Psoas muscle (tissue), 7 donors: ENCODE measurements at regions not wholly inside any gene's neighbourhood (a gene's known extent, or its start where the extent isn't known, plus 50 kb on each side); places are given as distances from the start of the nearest gene placed in this dataset.

ENCODE experiments used
- ATAC-seq, 4 donors: fragments of 200-7000 bp; cut with Tn5 transposase; one replicate each; pipeline ENCODE4 v1.9.1; 2020; ENCODE audit warnings: moderate library complexity in 3 of 4, mild to moderate bottlenecking in 2 of 4
- DNase-seq, 2 donors: peaks; one replicate each; pipeline ENCODE4 v3.0.0-alpha.2; 2020
- H3K27ac ChIP-seq: fragments of 200-600 bp; one replicate; pipeline ENCODE4 v1.8.0; 2022
- H3K27me3 ChIP-seq, 3 donors: fragments of 200-600 bp in 1 of 3; one replicate each; pipeline versions ENCODE4 v1.6.1 to v1.8.0; 2013 to 2022; ENCODE audit warnings: low read length in 2 of 3, mild to moderate bottlenecking in 2 of 3, moderate library complexity in 1 of 3; ENCODE audit not compliant: insufficient read depth in 3 of 3
- H3K36me3 ChIP-seq, 2 donors: fragments of 200-600 bp in 1 of 2; one replicate each; pipeline versions ENCODE4 v1.6.1 to v1.8.0; 2013 to 2022; ENCODE audit warnings: low read depth in 1 of 2, mild to moderate bottlenecking in 1 of 2, moderate library complexity in 1 of 2; ENCODE audit not compliant: insufficient read depth in 1 of 2
- H3K4me1 ChIP-seq: fragments of 200-600 bp; one replicate; pipeline ENCODE4 v1.8.0; 2022
- H3K4me3 ChIP-seq: fragments of 200-600 bp; one replicate; pipeline ENCODE4 v1.8.0; 2022; ENCODE audit warnings: mild to moderate bottlenecking
- H3K9me3 ChIP-seq: fragments of 200-600 bp; one replicate; pipeline ENCODE4 v1.8.0; 2022
- CTCF ChIP-seq: fragments of 200-600 bp; IDR thresholded peaks from one replicate; pipeline ENCODE4 v1.8.0; 2022; ENCODE audit warnings: antibody characterized with exemption
- WGBS, 3 donors: extraction: QIAGEN DNeasy Blood & Tissue Kit; methylation state at CpG; one replicate each; pipeline versions ENCODE4 v1.1.6 to v1.1.7; 2013; 5-methylcytosine and 5-hydroxymethylcytosine counted together
- intact Hi-C, 2 donors: fragments of 100-400 bp; cut with DNase I; formaldehyde crosslinking; loops; one replicate each; pipeline versions ENCODE4 v1.11.0 to v1.14.2; 2022
- donor health status: healthy with polysubstance abuse.
- donor health status: DM: no; HTN: no; CAD: no; lungs with moderate emphysema.
- donor health status: Bipolar disorder and iron deficiency.
- donor health status: healthy.
- donor health status: DM: yes; HTN: yes; CAD: no.
- donor health status: DM: no; HTN: no; CAD: no.
- donor health status: DM: yes; HTN: yes; CAD: no.

- WGBS, 3 donors, result 48 to 73% (median 59%) methylated on average over 2 of the region's 2 CpGs
- H3K27me3 ChIP-seq, result no peaks in the 10 kb centered on the region
- no peak for ATAC-seq
- H3K9me3 ChIP-seq, result no peaks in the 10 kb centered on the region
- peak overlapping the region; percentile 87 for H3K27ac ChIP-seq
- intact Hi-C loops, result no loop called here
- no peak for TF ChIP-seq CTCF
- peak overlapping the region; percentile 53 for H3K4me3 ChIP-seq
- peaks cover 52% of the 10 kb centered on the region for H3K4me1 ChIP-seq
- no peaks in the 10 kb centered on the region for H3K36me3 ChIP-seq
- no peak for DNase-seq
Measured at GRCh38 chr6:3906846-3907151, 57.6 kb downstream of the FAM50B start.

- no peak for TF ChIP-seq CTCF
- 89 to 95% (median 90%) methylated on average over 10 of the region's 10 CpGs for WGBS, 3 donors
- H3K9me3 ChIP-seq, result no peaks in the 10 kb centered on the region
- H3K27me3 ChIP-seq, result no peaks in the 10 kb centered on the region
- no peak for ATAC-seq
- H3K4me1 ChIP-seq, result peaks cover 66% of the 10 kb centered on the region
- H3K36me3 ChIP-seq, result no peaks in the 10 kb centered on the region
- no peak overlapping the region for H3K4me3 ChIP-seq
- peak overlapping the region; percentile 87 for H3K27ac ChIP-seq
- no peak for DNase-seq
- intact Hi-C loops, result no loop called here
Measured at GRCh38 chr6:3908223-3908622, 59.0 kb downstream of the FAM50B start.

GRCh38 chr6:3908961-3909360, 59.8 kb downstream of the FAM50B start:
- peak; percentile 11 for TF ChIP-seq CTCF
- peak in 1 of 2 donors; percentile 62 for DNase-seq
- Histone ChIP-seq H3K9me3 (no peaks in the 10 kb centered on the region), H3K36me3 (no peaks in the 10 kb centered on the region), H3K27me3 (no peaks in the 10 kb centered on the region), H3K4me3 (no peak overlapping the region), H3K27ac (peak overlapping the region; percentile 87), H3K4me1 (peaks cover 70% of the 10 kb centered on the region)
- peak; percentile 28 to 49 (median 42) for ATAC-seq
- intact Hi-C loops, result no loop called here
- WGBS, 3 donors, result 31 to 79% (median 38%) methylated on average over 6 of the region's 6 CpGs

GRCh38 chr6:3910106-3910663, 61.0 kb downstream of the FAM50B start:
- TF ChIP-seq CTCF, result no peak
- Histone ChIP-seq H3K27me3 (no peaks in the 10 kb centered on the region), H3K36me3 (no peaks in the 10 kb centered on the region), H3K4me1 (peaks cover 73% of the 10 kb centered on the region), H3K27ac (peak overlapping the region; percentile 87), H3K4me3 (no peak overlapping the region), H3K9me3 (no peaks in the 10 kb centered on the region)
- ATAC-seq (no peak), DNase-seq (no peak)
- WGBS, 3 donors, result 81 to 93% (median 87%) methylated on average over 7 of the region's 7 CpGs
- intact Hi-C loops, result no loop called here

- no peaks in the 10 kb centered on the region for H3K36me3 ChIP-seq
- H3K9me3 ChIP-seq, result no peaks in the 10 kb centered on the region
- peak overlapping the region; percentile 88 for H3K27ac ChIP-seq
- H3K4me3 ChIP-seq, result no peak overlapping the region
- no peak for DNase-seq
- H3K4me1 ChIP-seq, result peaks cover 73% of the 10 kb centered on the region
- 53 to 57% (median 54%) methylated on average over 2 of the region's 2 CpGs for WGBS, 3 donors
- intact Hi-C loops, result no loop called here
- TF ChIP-seq CTCF, result no peak
- no peaks in the 10 kb centered on the region for H3K27me3 ChIP-seq
- no peak for ATAC-seq
Measured at GRCh38 chr6:3911130-3911529, 62.0 kb downstream of the FAM50B start.
